HG03039 (cell line): ENCODE measurements at regions not wholly inside any gene's neighbourhood (a gene's known extent, or its start where the extent isn't known, plus 50 kb on each side); places are given as distances from the start of the nearest gene placed in this dataset.

Source experiments
- ATAC-seq: cut with Tn5 transposase; IDR thresholded peaks from one replicate; pipeline ENCODE4 v1.9.1; 2021; ENCODE audit warnings: mild to moderate bottlenecking, moderate library complexity; ENCODE audit not compliant: unreplicated experiment

- no peak for ATAC-seq
These were observed 51.0 kb upstream of the IL12A start for GRCh38 chr3:159937561-159938166.

GRCh38 chr3:159938714-159939113 is 49.9 kb upstream of the IL12A start:
- no peak for ATAC-seq
